ENCODE measurements at regions not wholly inside any gene's neighbourhood (a gene's known extent, or its start where the extent isn't known, plus 50 kb on each side); places are given as distances from the start of the nearest gene placed in this dataset.

DNA sequence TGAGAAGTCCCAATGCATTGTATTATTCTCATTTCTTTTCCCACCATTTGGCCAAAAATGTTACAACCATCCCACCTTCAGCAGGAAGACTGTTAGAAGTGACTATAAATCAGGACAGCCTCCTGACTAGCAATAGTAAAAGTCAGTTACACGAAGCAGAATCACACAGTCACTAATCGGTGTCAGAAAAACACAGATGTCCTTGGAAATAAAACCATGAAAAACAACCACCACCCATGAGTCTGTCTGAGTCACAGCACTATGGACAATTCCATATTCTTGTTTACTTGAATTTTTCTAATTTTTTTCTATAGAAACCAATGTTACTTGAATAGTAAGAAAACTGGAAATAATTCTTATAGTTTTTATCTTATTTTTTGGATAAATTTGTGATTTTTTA lies 81.9 kb upstream of the FRMD4A start:
- H3K9me3 ChIP-seq (ENCODE audit: control insufficient read depth, insufficient read depth, low read length), result no peaks in the 10 kb centered on the region
- H4K8ac ChIP-seq (ENCODE audit: low read depth in 2 of 2, low read length in 2 of 2), result peak overlapping the region; percentile 53 to 55; a peak in 2 of 4 replicates
- peak overlapping the region; percentile 90; the same call in 1 of the 2 replicates for H4K5ac ChIP-seq (ENCODE audit: low read depth, low read length)
- ChIA-PET POLR2A (ENCODE audit: unreplicated experiment) (interaction anchor here (0.6 kb wide), 1 partner anchor 769 kb away, joined by 4 read pairs; no protein-coding TSS in a partner anchor), CTCF (interaction anchor here (0.8 kb wide), 1 partner anchor 130 kb away, joined by 3 read pairs; no protein-coding TSS in a partner anchor)
- no peak overlapping the region for H3K4me3 ChIP-seq (ENCODE audit: insufficient read depth, low read depth, low read length)
- H3K9me1 ChIP-seq (ENCODE audit: insufficient read depth, low read length), result peaks cover 5% of the 10 kb centered on the region; the same call in 1 of the 2 replicates
- ATAC-seq (ENCODE audit: low read depth), result no peak
- intact Hi-C loops (cut with micrococcal nuclease) (no loop called here), in situ Hi-C loops (cut with MboI; ENCODE audit: low sequenced_read_pairs) (no loop called here), dilution Hi-C loops (cut with HindIII; ENCODE audit: low sequenced_read_pairs, unreplicated experiment) (no loop called here)
- DNase-seq, result peak; percentile 21
- H3K56ac ChIP-seq (ENCODE audit: extremely low read depth, insufficient read depth, low read length), result no peak overlapping the region
- H3K4me1 ChIP-seq (ENCODE audit: control insufficient read depth, insufficient read depth, low read length), result peaks cover 14% of the 10 kb centered on the region
- peak overlapping the region; percentile 68; the same call in 1 of the 2 replicates for H4K91ac ChIP-seq (ENCODE audit: insufficient read depth, low read depth, low read length)
- peak overlapping the region; percentile 98; the same call in 2 of the 3 replicates for H2BK15ac ChIP-seq (ENCODE audit: low read depth, low read length)
- H3K4me2 ChIP-seq (ENCODE audit: low read depth, low read length), result no peak overlapping the region
- H3K36me3 ChIP-seq (ENCODE audit: control insufficient read depth, insufficient read depth, low read length), result no peaks in the 10 kb centered on the region
- peak overlapping the region; percentile 88; the same call in 1 of the 2 replicates for H2BK20ac ChIP-seq (ENCODE audit: low read depth, low read length)
- peak overlapping the region; percentile 96; the same call in 1 of the 2 replicates for H3K18ac ChIP-seq (ENCODE audit: low read depth, low read length)
- H2BK120ac ChIP-seq (ENCODE audit: low read depth, low read length), result peak overlapping the region; percentile 92; the same call in 1 of the 2 replicates
- H3K27ac ChIP-seq (ENCODE audit: insufficient read depth, low read length), result no peak overlapping the region
- BruUV-seq (replicated peaks), result no TSS peak
- no peak overlapping the region for H2AFZ ChIP-seq (replicated peaks; ENCODE audit: low read length, poor library complexity)
- no peaks in the 10 kb centered on the region for H3K27me3 ChIP-seq (ENCODE audit: control insufficient read depth, insufficient read depth, low read length)
- no peaks in the 10 kb centered on the region for H3K79me1 ChIP-seq (ENCODE audit: low read depth in 1 of 2, low read length in 2 of 2)
- TF ChIP-seq POLR2A (IDR thresholded peaks at IDR 0.05; ENCODE audit: low read depth, low read length), result no peak
- TF ChIP-seq RFX5 (IDR thresholded peaks at IDR 0.05; ENCODE audit: low read depth, low read length), result no peak
- no peak for TF ChIP-seq RAD21 (IDR thresholded peaks at IDR 0.05; ENCODE audit: low read length)
- TF ChIP-seq MAZ (IDR thresholded peaks at IDR 0.05; ENCODE audit: borderline replicate concordance, low read depth, low read length), result no peak
- no peak for TF ChIP-seq SMC3 (IDR thresholded peaks at IDR 0.05; ENCODE audit: low read depth, low read length)
- H4K20me1 ChIP-seq (ENCODE audit: insufficient read depth, low read length), result no peaks in the 10 kb centered on the region
- no peak overlapping the region for H3K9ac ChIP-seq (ENCODE audit: low read depth, low read length)
- H3K14ac ChIP-seq (replicated peaks; ENCODE audit: low read depth, low read length), result peak overlapping the region; percentile 88; the same call in 1 of the 2 replicates
- peak overlapping the region; percentile 67; the same call in 1 of the 2 replicates for H3K4ac ChIP-seq (ENCODE audit: low read depth, low read length)
- H2BK5ac ChIP-seq (ENCODE audit: low read depth, low read length, poor library complexity, severe bottlenecking), result peak overlapping the region; percentile 73
- WGBS, 2 experiments (ENCODE audit: extremely low coverage in 2 of 2, insufficient read length in 1 of 2), result no CpG with 5 or more reads among the region's 2 CpGs
- H2AK5ac ChIP-seq (ENCODE audit: low read depth, low read length), result peak overlapping the region; percentile 75
- H3K23ac ChIP-seq (ENCODE audit: low read depth, low read length), result peak overlapping the region; percentile 27; the same call in 1 of the 2 replicates
- H2AK9ac ChIP-seq (replicated peaks; ENCODE audit: low read depth, low read length, poor library complexity), result no peak overlapping the region

Data from IMR-90 (cell line).